IPS DF 4.7 (cell line): ENCODE measurements at regions not wholly inside any gene's neighbourhood (a gene's known extent, or its start where the extent isn't known, plus 50 kb on each side); places are given as distances from the start of the nearest gene placed in this dataset.

Experiments
- DNase-seq: peaks from one replicate; pipeline ENCODE4 v3.0.0-alpha.2; 2013; ENCODE audit warnings: low spot score; ENCODE audit errors: extremely low read depth

DNA sequence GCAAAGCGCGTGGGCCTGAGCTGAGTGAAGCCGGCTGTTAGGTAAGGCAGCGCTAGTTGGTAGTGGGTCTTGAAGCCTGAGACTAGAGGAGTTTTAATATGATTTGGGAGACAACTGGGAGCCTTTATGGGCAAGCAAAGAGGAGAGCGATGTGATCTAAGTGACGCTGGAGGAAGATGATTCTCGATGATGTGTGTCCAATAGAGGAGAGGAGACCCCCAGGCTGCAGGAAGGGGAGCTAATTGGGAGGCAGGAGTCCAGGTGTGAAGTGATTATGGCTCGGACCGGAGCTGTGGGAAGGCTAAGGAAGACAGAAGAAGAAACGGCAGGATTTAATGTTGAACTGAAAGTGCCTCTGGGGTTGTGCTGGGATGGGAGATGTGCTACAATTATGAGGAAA lies 482.9 kb upstream of the KIF2A start:
- no peak for DNase-seq

DNA sequence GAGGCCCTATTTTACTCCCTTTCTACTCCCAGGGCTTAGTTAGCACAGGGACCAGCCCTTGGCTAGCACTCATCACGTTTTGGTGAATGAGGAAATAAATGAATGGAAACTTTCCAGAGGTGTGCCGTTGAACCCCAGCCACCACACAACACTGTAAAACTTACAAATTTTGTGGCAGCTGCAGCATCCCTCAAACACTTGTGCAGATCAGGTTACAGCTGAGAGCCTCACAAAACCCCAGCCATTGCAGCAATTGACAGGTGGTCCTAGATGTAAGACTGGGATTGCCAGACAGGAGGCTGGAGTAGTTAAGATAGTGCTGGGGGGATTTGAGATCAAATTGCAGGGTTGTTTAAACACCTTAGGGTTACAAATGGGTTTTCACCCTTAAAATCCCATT lies 482.2 kb upstream of the KIF2A start:
- no peak for DNase-seq

DNA sequence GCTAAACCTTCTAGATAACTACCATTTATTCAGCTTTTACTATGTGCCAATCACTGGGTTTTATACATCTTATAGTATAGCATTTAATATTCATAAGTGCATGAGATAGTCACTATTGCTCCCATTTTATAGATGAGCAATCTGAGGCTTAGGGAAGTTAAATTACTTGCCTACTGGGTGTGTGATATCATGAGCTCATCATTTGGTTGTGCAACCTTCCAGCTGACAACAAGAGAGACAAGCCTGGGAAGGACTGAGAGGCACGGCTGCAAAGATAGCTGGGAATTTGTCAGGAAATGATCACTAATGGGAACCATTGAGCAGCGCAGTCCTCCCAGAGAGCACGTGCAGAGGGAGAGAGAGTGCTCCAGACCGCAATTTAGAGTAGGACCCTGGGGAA lies 481.6 kb upstream of the KIF2A start:
- no peak for DNase-seq

DNA sequence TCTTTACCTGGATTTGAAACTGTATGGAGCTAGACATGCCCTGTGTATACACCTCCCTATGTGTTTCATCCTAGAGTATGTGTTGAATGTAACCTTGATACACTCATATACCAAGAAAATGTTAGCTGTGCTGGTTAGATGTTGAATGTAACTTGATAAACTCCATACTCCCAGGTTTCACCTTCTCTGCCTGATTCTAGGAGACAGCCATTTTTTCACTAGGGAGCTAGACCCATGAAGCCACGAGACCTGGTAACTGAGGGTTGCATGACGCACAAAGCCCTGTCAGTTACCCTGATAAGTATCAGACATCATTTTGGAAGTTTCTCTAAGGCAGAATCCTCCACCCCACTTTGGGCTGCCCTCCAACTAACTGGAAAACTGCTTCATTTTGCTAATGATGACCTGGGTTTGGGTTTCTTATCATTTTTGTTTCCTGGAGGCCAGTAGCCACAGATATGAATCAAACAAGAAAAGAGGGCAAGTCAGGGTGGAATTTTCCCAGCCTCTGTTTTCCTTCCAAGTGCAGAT lies 478.5 kb upstream of the KIF2A start:
- no peak for DNase-seq

DNA sequence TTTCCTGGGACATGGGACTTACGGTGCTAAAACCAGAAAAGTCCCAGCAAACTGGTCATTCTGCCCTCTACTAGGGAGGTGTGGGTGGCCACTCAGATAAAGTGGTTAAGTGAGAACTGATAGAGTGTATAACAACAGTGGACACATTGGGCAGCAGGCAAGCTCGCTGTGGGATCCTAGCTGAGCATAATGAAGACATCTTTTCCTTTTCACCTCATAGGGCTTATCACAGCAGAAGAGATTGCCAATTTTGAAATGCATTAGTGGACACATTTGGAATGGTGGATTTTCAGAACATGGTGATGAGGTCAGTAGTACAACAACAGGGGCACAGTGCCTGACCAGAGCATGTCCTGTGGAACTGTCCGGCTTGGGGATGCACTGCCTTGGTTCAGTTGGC lies 477.1 kb upstream of the KIF2A start:
- no peak for DNase-seq

DNA sequence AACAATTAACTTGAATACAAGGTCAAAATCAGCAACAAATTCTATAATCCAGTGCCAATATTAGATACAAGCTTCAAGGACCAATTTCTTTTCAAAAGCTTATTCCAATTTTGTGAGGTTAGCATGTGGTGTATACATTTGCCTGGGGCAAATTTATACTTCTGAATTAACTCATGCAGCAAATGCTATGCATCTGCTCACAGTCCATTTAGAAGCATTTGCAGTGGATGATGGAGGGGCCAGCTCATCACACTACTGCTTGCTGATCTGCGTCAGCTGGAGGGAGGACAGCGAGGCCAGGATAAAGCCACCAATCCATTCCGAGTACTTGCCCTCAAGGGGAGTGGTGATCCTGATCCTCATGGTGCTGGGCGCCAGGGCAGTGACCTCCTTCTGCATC lies 474.3 kb upstream of the KIF2A start:
- DNase-seq = no peak

DNA sequence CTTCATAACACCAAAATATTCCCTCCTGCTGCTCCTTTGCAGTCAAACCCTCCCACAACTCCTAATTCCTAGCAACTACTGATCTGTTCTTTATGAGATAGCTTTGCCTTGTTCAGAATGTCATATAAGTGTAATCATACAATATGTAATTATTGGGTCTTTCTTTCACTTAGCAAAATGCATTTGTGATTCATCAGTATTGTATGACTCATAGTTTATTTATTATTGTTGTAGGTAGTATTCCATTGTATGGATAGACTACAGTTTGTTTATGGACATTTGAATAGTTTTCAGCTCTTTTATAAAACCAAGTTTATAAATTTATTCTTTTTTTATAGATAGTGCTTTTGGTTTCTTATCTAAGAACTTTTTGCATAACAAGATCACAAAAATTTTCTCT lies 468.2 kb upstream of the KIF2A start:
- DNase-seq = no peak

DNA sequence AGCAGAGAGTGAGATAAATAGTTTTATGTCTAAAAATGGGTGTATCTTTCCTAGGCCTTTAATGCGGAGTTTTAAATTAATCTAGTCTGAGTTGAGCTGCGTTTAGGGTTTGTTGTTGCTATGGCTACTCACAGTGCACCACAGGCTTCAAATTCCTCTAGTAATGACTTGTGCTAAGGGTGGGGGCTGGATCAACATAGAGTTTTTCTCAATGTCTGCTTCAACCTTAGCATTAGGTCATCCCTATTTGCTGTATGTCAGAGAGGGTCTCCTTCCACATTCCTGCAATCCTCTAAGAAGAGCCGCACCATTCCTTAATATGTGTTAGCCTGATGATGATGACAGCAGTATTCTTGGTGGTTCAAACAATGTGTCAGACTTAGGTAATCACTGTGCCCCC lies 465.6 kb upstream of the KIF2A start:
- DNase-seq = no peak

DNA sequence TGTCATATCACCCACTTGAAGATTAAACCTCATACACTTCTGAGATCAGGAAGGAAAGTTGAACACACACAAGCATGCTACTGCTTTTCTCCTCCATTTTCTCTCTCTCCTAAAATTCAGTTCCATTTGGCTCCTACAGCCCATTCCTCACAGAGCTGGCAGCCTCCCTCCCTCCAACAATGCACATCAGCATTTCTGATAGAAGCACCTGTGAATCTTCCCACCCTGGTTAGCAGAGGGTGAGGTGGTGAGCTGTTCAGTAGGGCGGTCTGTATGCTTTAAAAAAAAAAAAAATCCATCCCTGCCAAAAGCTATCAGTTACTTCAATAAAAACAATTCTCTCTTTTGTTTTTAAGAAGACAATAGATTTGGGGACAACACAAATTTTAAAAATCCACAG lies 463.2 kb upstream of the KIF2A start:
- no peak for DNase-seq

DNA sequence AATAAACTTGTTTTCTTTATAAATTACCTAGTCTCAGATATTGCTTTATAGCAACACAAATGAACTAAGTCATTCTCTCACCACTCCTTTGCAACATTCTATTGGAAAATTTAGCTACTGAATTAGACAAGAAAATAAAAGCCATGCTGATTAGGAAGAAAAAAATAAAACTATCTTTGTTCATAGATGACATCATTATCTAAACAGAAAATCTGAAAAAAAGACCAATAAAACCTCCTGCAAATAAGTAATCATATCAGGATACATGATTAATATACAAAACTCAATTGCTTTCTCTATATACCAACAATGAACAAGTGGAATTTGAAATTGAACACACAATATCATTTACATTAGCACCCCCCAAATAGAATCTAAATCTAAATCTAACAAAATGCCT lies 455.3 kb upstream of the KIF2A start:
- DNase-seq = no peak

DNA sequence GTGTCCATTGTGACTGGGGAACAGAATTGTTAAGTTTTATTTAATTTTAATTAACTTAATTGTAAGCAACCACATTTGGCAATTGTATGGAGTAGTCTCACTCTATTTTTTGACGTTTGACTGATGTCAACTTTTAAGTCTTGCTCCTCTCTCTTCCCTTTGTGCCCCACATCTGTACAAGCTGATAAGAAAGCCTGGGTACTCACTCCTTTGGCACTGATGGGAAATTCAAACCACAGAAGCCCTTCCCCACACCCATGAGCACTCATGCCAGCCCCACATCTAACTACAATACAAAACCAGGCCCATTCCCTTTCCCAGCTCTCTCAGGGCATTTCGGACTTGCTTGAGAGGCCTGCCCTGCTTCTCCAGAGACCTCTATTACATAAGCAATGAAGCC lies 451.5 kb upstream of the KIF2A start:
- no peak for DNase-seq

DNA sequence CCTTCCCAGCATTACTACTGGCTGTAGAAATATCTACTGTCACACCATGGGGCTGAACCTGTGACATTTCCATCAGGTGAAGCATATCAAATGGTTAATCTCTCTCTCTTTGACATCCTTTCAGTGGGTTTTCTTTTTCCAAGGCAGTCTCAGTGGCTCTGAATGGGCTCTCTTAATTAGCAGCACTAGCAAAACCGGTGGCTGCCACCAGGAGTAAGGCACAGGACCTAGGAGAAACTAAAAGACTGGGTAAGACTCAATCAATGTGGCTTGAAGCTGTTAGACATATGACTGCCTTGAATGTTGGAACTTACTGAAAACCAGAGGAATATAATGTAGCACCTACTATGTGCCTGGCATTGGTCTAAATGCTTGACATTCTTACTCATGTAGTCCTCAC lies 445.0 kb upstream of the KIF2A start:
- no peak for DNase-seq

DNA sequence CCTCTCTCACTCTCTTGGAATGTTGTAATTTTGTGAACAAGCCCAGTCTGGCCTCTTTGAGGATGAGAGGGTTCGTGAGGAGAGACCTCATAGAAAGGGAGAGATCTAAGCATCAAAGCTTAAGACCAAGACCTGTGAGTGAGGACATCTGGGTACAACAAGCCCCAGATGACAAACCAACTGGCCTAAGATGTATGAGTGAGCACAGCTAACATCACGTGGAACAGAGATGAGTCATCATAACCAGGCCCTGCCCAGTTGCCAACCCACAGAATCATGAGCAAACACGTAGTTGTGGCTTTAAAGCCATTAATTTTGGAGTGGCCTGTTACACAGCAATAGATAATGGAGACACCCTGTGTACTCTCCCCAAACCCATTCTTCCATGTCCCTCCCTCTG lies 439.1 kb upstream of the KIF2A start:
- no peak for DNase-seq

DNA sequence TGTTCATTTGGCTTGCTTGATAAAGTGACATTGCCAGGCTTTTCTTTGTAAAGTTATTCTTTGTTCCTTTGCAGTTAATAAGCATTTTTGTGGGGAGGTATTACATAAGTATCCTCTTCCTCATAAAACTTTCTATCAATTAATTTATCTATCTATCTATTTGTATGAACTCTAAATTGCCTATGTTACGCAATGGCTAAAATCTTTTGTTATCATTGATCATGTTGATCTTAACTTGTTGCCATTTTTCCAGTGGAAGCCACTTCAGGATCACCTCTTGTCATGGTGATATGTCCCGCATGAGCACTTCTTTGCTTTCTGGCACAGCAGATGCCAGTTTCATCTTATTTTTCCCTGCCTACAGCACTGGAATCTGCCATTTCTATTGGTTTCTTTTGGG lies 436.7 kb upstream of the KIF2A start:
- no peak for DNase-seq

DNA sequence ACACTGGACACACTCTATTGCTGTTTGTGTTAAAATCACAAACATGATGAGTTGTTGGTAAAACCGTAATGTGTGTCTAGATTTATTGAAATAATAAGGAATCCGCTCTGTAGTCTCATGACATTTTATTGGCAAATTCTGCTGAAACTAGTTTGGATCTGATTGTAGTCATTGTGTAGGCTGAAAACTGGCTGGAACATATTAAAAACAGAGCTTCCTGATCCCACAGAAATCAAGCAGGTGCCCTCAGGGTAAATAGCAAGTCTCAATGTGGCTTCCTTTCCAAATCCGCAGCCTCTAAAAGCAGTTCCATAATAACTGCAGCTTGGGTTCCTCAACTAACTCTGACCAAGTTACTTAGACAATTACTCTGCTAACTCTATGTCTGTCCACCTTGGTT lies 427.5 kb upstream of the KIF2A start:
- no peak for DNase-seq

DNA sequence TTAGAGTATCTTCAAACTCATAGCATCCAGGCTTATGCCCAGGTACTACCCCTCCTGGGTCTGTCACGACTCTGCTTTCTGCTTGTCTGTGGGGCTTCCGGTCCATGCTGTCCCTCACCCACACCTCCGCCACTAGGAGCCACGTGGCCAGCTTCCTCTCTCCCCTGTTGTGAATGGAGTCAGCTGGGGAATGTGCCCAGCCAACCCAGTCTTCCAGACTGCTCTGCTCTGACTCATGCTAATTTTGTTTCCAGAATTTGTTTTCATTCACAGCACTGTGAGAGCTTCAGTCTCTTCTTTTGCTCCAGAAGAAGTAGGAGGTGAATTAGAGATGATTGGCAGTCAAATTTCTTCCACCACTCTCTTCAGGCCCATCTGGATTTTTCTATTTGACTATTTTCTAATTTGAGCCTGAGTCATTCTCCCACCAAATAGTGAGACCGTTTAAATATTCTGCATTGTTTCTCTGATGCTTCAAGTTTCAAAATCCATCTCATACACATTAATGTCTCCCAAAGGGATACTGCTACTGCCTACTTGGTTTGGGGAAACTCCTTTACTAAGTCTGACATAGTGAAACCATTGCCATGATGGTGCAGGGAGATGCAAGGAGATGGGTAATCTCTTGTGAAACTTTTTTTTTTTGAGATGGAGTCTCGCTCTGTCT lies 424.1 kb upstream of the KIF2A start:
- DNase-seq = no peak

DNA sequence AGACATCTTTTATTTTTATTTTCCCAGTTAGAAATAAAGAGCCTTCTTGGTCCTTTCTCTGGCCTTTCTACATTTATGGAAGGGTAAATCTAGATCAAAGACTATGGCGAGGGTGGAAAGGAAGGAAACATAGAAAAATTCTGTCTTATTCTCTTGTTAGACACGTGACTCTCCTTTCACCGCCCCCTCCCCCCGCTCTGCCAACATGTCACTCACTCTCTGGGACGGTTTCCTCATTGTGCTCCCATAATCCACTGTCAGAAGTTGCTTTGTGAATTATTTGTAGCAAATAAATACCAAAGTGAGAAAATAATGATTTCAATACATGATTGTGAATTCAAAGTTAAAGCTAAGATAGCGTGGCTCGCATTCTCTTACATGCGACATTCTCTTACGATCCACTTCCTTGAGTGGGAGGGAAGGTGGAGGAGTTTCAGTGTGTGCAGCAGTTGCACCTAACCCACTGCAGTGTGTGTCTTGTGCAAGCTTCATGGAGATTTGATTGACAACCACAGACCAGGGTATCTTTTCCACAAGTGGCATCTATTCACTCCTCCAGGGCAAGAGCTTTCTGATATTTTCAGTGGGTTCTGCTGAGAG lies 423.0 kb upstream of the KIF2A start:
- no peak for DNase-seq

DNA sequence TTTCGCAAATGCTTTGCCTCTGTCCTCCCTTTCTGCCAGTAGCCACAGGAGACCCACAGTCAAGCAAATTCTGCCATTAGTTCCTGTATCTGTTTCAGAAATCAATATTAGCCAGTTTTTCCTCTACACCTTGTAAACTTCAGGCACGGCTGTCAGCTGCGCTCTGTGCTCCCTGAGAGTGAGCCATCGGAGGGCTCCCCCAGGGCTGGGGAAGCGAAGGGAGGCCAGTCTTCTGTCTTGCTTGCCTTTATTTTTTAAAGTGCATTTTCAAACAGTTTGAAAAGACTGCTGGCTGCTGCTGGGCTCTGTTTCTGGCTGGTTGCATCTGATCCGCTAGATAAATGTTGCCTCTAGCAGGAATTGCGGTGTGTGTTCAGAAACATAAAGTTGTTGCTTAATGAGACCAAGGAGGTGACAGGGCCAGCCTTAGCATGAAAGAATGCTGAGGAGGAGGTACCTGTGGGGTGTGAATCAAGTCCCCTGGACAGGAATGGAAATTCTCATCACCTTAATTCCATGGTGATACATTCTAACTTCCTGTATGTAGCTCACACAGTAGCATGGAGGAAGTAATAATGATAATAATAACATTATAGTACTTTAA lies 421.7 kb upstream of the KIF2A start:
- DNase-seq = no peak

DNA sequence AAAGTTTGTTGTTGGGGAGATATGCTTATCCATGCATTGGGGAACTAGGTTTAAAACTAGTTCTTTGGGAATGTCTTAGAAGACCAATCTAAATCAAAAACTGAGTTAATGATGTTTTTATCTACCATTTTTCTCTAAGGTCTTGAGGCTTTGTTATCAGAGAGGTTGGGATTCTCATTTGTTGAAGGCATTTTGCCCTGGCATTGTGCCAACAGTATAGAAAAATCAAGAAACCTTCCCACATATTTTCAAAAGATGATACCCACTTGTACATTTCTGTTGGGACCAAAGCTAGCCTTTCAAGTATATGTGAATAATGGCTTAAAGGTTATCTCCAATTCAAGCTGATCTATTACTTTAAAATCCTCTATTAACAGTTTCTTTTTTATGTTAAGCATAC lies 419.8 kb upstream of the KIF2A start:
- DNase-seq = no peak

DNA sequence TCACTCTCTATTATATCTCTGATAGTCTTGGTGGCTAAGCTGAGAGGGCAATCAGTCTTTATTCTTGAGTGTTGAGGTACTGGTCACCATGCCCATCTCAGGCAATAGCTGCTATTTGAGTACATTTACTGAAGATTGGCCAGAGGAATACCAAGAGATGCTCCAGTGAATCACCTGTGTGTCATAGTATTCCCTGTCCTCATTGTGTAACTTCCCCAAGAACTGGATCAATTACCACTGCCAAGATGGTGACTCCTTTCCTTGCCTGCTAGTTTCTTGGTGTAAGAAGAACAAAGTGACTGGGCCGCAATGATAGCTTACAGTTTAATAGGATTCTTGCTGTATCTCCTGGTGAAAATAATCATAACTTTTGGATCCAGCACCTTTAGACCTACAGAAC lies 418.7 kb upstream of the KIF2A start:
- no peak for DNase-seq

DNA sequence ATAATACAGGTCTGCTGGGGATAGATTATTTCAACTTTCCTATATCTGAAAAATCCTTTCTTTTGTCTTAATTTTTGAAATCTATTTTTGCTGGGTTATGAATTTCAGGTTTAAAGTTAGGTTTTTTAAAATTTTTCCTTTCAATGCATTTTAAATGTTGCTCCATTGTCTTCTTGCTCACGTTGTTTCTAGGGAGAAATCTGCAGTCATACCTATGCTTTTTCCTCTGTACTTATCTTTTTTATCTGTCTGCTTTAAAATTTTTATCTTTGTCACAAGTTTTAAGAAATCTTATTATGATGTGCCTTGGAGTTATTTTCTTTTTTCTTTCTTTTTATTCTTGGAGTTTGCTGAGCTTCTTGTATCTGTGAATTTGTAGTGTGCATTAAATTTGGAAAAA lies 412.0 kb upstream of the KIF2A start:
- DNase-seq = no peak

DNA sequence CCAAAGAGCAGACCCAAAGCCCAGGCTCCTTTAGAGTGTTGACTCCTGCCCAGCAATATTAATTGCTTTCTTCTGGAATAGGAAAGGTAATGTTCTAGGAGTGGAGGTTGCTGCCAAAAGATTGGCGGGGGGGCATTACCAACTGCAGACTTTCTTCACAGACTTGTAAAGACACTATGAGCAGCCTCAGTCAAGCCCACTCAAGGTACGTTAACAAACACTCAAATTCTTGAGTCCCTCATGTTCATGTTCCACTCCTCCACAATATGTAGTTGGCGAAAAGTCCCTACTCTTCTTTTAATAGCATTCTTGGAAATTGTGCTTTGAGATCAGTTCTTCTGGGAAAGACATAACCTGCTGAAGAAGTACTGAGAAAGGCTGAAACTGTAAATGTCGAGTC lies 409.2 kb upstream of the KIF2A start:
- DNase-seq = no peak

DNA sequence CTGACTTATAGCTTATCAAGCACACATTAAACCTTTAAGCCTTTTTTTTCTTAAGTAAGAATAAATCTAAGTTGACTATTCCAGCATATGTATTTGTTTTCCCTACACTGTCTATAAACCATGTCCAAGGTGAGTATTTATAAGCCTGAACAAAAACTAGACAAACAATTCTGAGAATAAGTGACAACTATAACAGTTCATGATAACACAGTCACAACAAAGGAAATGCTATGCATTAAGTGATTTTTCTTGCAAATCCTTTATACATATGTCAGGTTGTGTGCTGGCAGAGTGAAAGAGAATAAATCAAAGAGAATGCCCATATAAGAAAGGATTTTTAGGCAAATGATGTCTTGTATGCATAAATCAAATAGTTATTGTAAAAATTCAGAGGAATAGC lies 408.8 kb upstream of the KIF2A start:
- no peak for DNase-seq
